ENCODE measurements at regions not wholly inside any gene's neighbourhood (a gene's known extent, or its start where the extent isn't known, plus 50 kb on each side); places are given as distances from the start of the nearest gene placed in this dataset.
"Not testable (repeated sequence)": the region's sequence is repeated elsewhere in the genome, so short reads cannot be mapped to it uniquely, and the experiment has no call there.

DNA sequence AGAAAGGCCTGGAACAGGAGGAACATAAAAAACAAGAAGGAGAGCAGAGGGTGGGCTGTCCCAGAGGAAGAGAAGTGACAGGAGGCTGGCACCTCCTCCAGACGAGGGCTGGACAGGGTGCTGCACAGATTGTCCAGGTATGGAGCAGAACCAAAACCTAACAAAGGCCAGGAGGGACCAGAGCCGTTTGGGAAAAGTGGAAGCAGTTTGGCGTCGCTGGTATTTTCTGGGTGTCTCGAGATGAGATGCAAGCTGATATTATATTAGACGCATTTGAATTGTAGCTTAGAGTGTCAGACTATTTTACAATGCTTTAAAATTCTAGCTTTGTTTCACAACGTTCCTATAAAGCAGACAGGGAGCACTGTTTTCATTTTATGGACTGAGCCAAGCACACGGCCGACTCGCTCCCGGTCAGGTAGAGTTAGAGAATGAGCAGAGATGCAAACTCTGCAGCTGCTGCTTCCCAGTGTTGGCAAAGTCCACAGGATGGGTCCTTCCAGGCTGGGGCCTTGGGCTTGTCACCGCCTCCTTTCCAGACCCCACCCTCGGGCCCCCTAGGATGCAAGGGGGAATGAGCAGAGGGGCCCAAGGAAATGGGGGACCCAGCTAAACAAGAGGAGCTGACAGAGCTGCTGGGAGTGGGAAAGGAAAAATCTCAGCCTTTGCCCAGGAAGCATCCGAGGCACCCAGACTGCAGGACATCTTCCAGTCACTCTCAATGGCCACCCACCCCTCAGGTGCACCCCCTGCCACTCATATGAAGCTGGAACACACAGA, 60.8 kb upstream of the TMPRSS2 start:
- Histone ChIP-seq H3K4me1 (ENCODE audit: insufficient read depth) (no peaks in the 10 kb centered on the region), H3K27ac (ENCODE audit: low read depth) (no peak overlapping the region), H3K36me3 (ENCODE audit: insufficient read depth) (no peaks in the 10 kb centered on the region), H3K4me3 (ENCODE audit: low read depth, low read length) (no peak overlapping the region)
- DNase-seq (ENCODE audit: extremely low spot score) = no peak
- 46% methylated on average over 14 of the region's 14 CpGs for WGBS

DNA sequence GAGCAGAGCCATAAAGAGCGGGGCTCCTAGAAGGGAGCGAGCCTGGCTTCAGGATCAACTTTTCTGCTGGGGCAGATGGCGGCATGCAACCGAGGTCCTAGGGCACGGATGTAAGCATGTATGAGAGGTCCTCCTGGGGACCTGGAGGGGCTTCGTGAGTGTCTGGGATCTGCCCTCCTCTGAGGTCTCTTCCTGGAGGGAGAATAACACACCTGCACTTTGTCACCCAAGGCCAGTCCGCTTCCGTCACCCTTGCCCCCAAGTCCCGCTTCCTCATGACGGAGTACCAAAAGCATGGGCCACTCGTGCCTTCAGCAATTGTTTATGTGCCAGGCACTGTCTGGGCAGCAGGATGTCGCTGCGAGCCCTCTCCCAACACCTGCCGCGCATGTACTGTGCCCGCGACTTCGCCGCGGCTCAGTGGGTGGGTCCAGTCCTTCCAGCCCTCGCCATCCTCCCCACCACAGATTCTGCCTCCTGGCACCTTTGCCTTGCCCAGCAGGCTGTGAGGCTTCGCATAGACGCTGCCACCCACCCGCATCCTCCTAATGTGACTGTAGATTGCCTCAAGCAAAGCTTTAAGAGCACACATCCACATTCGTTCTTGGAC, 60.0 kb upstream of the TMPRSS2 start:
- DNase-seq (ENCODE audit: extremely low spot score) = no peak
- H3K36me3 ChIP-seq (ENCODE audit: insufficient read depth) = no peaks in the 10 kb centered on the region
- H3K4me3 ChIP-seq (ENCODE audit: low read depth, low read length) = no peak overlapping the region
- no peaks in the 10 kb centered on the region for H3K4me1 ChIP-seq (ENCODE audit: insufficient read depth)
- 84% methylated on average over 25 of the region's 25 CpGs for WGBS
- H3K27ac ChIP-seq (ENCODE audit: low read depth) = no peak overlapping the region

DNA sequence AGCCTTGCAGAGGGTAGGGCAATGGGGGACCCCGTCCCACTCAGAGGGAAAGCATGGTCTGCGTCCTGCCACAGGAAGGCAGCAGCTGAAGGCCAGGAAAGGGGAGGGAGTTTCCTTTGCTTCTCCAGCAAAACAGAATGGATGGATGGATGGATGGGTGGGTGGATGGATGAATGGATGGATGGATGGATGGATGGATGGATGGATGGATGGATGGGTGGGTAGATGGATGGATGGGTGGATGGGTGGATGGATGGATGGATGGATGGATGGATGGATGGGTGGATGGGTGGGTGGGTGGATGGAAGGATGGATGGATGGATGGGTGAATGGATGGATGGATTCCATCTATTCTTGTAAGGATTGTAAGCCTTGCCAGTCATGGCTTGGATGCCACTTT, 59.3 kb upstream of the TMPRSS2 start:
- H3K4me1 ChIP-seq (ENCODE audit: insufficient read depth); H3K36me3 ChIP-seq (ENCODE audit: insufficient read depth); H3K27ac ChIP-seq (ENCODE audit: low read depth); DNase-seq (ENCODE audit: extremely low spot score); H3K4me3 ChIP-seq (ENCODE audit: low read depth, low read length): not testable (repeated sequence)
- 69% methylated on average over 2 of the region's 2 CpGs for WGBS

DNA sequence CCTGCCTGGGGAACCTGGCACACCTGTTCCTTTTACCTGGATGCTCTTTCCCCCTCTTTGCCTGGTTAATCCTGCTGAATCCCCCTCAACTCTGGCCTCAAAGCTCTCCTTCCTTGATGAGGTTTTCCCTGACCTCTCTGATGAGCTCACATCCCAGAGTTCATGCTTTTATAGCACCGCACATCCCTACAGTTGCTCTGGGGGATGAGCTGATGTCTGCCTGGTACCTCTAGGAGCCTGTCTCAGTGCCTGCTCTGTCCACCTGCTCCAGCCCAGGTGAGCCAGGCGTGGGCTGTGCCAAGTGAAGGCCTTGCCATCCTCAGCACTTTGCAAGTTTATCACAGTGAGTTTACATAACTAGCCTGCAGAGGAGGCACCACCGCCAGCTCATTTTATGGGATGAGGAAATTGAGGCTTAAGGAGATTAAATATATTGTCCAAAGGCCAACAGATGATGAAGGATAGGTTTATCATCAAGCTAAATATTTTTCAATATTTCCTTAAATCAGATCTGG, 58.6 kb upstream of the TMPRSS2 start:
- no peaks in the 10 kb centered on the region for H3K36me3 ChIP-seq (ENCODE audit: insufficient read depth)
- no peak for DNase-seq (ENCODE audit: extremely low spot score)
- no peak overlapping the region for H3K4me3 ChIP-seq (ENCODE audit: low read depth, low read length)
- WGBS = 63% methylated on average over 3 of the region's 3 CpGs
- H3K27ac ChIP-seq (ENCODE audit: low read depth) = no peak overlapping the region
- H3K4me1 ChIP-seq (ENCODE audit: insufficient read depth) = no peaks in the 10 kb centered on the region

DNA sequence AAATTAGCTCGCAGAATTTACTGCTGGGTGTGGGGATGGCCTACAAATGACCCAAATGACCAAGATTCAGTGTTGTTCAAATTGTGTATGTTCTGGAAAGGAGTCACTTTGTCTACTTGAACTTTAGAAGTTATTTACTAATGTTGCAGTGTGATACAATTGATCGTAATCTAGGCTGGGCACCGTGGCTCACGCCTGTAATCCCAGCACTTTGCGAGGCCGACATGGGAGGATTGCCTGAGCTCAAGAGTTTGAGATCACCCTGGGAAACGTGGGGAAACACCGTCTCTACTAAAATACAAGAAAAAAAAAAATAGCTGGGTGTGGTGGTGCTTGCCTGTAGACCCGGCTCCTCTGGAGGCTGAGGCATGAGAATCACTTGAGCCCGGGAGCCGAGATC, 57.6 kb upstream of the TMPRSS2 start:
- no peaks in the 10 kb centered on the region for H3K4me1 ChIP-seq (ENCODE audit: insufficient read depth)
- H3K4me3 ChIP-seq (ENCODE audit: low read depth, low read length) = no peak overlapping the region
- no peak overlapping the region for H3K27ac ChIP-seq (ENCODE audit: low read depth)
- no peaks in the 10 kb centered on the region for H3K36me3 ChIP-seq (ENCODE audit: insufficient read depth)
- no peak for DNase-seq (ENCODE audit: extremely low spot score)
- 61% methylated on average over 11 of the region's 11 CpGs for WGBS

DNA sequence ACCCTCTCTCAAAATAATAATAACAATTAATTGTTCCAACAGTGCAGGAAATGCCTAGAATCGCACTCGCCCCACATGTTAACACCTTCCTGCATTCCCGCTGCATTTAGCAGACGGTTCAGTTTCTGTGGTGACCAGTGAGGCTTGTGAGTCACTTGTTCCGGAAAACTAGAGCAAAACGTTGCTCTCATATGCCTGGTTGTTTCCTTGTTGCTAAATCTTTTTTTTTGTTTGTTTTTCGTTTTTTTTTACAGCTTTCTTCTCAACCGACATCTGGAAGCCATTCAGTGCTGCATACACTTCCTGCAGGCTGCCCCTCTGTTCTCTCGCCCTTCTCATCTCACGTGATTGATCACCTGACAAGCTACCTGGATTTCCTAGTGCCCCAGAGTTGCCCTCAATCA, 56.9 kb upstream of the TMPRSS2 start:
- Histone ChIP-seq H3K4me1 (ENCODE audit: insufficient read depth) (no peaks in the 10 kb centered on the region), H3K4me3 (ENCODE audit: low read depth, low read length) (no peak overlapping the region), H3K27ac (ENCODE audit: low read depth) (no peak overlapping the region), H3K36me3 (ENCODE audit: insufficient read depth) (no peaks in the 10 kb centered on the region)
- no peak for DNase-seq (ENCODE audit: extremely low spot score)
- 42% methylated on average over 10 of the region's 10 CpGs for WGBS

DNA sequence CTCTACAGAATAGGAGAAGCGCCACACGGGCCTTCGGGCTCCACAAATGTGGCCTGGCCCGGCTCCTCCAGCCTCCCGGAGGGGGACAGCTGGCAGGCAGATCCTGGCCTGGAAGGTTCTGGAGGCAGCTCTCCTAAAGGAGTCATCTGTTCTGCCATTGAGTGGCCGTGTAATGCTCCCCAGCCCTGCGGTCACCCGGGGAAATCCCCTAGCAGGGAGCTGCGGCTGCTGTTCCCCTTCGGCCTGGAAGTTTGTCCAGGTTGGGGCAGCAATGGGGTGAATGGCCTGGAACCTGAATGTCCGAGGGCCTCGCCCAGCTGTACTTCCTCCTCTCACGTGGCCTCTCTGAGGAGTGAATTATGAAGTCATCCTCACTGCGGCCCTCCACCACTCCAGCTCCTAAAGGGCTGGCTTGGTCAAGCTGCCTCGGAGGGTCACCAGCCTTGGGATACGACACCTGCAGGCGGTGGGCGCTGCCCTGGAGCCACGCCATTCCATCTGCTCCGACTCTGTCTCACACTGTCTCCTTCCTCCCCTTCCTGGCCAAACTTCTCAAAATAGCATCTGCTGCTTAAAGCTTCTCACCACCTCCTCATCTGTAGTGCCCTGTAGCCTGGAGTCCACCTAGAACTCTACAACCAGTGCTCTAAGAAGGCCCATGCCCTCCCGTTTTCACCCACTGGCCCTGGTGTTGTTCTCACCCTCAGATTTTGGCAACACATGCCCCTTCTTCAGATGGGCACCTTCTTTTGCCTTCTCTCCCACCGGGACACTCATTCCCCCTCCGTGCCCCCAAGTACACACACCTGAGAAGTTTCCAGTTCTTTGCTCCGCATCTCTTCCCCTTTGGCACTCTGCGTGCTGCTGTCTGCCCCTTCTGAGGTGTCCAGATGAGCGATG, 54.4 kb upstream of the TMPRSS2 start:
- Histone ChIP-seq H3K4me1 (ENCODE audit: insufficient read depth) (no peaks in the 10 kb centered on the region), H3K4me3 (ENCODE audit: low read depth, low read length) (no peak overlapping the region), H3K36me3 (ENCODE audit: insufficient read depth) (no peaks in the 10 kb centered on the region), H3K27ac (ENCODE audit: low read depth) (no peak overlapping the region)
- DNase-seq (ENCODE audit: extremely low spot score) = no peak
- 83% methylated on average over 26 of the region's 26 CpGs for WGBS

DNA sequence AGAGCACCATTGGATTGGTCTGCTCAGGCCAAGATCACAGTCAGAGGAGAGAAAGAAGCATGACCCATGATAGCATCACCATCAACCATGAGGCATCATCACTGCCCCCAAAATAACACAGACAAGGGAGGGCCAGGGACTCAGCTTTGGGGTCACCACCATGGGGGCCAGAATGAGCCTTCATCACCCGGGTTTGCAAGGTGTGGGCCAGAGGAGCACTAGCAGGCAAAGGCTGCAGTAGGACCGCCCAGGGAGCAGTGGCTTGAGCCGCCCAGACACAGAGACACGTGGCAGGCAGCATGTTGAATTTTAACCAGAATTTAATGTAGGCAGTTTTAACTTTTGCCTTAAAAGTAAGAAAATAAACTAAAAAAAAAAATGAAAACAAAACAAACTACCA, 53.7 kb upstream of the TMPRSS2 start:
- H3K4me1 ChIP-seq (ENCODE audit: insufficient read depth) = no peaks in the 10 kb centered on the region
- H3K36me3 ChIP-seq (ENCODE audit: insufficient read depth) = no peaks in the 10 kb centered on the region
- no peak for DNase-seq (ENCODE audit: extremely low spot score)
- WGBS = 86% methylated on average over 4 of the region's 4 CpGs
- no peak overlapping the region for H3K4me3 ChIP-seq (ENCODE audit: low read depth, low read length)
- no peak overlapping the region for H3K27ac ChIP-seq (ENCODE audit: low read depth)

DNA sequence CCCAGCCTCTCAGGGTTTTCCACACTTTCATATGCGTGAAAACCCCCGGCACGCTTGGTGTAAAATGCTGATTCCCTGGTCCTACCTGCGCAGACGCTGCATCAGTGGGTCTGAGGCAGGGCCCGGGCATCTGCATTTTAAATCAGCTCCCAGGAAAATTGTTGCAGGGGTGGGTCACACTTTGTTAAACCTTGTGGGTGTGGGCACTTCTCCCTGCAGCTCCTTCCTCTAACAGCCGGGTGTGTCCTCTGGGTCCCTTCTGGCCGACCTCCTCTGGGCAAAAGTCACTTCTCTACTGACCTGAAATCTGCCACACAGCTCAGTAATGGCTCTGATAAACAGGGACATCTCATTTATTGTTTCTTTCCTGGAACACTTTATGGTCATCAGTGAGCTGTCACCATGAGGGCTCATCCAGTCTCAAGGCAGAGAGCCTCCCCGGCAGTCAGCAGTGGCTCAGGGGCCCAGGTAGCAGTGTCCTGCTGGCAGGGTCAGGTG, 52.8 kb upstream of the TMPRSS2 start:
- no peaks in the 10 kb centered on the region for H3K36me3 ChIP-seq (ENCODE audit: insufficient read depth)
- 61% methylated on average over 9 of the region's 9 CpGs for WGBS
- no peak for DNase-seq (ENCODE audit: extremely low spot score)
- no peak overlapping the region for H3K27ac ChIP-seq (ENCODE audit: low read depth)
- no peak overlapping the region for H3K4me3 ChIP-seq (ENCODE audit: low read depth, low read length)
- H3K4me1 ChIP-seq (ENCODE audit: insufficient read depth) = no peaks in the 10 kb centered on the region

DNA sequence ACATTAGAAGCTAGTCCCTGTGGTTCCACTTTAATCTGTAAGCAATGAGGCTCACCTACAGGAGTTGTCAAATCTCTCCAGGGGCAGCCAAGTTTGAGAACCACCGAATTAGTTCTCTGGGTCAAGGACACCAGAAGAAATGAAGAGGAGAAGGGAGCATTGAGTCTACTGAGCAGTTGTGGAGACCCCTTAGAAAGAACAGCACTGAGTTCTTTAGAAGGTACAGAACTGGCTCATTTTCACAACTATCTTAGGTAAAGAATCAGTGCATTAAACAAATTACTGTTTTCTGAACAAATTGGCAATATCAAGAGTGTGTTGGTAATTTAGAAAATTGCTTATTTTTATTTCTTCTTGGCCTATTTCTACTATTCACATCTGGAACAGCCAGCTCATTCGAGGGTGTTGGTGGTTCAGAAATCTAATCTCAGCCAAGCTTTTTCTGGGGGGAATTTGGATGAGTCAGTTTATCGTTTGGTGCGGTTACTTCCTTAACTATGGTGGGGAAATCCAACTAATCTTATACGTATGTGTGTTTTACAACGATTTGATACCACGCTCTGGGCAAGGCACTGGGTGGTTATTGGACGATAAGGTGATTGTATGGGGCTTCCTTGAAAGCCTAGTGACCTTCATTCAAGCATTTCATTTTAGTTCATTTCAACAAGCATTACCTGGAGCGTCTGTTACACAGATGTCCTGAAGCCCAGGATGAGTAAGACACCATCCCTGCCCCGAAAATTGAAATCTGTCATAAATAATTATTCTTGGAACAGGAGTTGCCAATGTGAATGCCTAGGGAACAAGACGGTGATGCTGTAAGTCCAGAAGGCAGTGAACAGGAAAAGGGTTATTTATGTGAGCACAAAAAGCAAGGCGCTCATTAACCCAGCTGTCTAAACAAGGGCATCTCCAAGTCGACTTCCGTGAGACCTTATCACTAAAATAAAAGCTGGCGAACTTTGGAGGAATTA, 52.0 kb upstream of the TMPRSS2 start:
- H3K4me3 ChIP-seq (ENCODE audit: low read depth, low read length) = no peak overlapping the region
- no peaks in the 10 kb centered on the region for H3K4me1 ChIP-seq (ENCODE audit: insufficient read depth)
- no peak overlapping the region for H3K27ac ChIP-seq (ENCODE audit: low read depth)
- no peaks in the 10 kb centered on the region for H3K36me3 ChIP-seq (ENCODE audit: insufficient read depth)
- WGBS = 53% methylated on average over 15 of the region's 15 CpGs
- DNase-seq (ENCODE audit: extremely low spot score) = no peak

DNA sequence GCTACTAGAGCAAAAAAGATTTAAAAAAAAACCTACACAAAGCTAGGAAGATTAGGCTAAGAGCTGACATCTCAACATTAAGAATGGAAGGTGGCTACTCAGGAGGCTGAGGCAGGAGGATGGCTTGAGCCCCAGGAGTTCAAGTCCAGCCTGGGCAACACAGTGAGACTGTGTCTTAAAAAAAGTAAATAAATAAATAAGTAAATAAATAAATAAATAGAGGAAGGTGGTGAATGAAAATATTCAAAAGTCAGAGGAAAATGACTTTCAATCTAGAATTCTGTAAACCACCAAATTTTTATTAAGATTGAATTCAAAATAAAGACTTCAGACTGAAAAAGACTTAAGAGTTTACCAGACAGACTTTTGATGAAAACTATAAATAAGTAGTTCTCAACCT, 50.9 kb upstream of the TMPRSS2 start:
- no peak for DNase-seq (ENCODE audit: extremely low spot score)
- no peak overlapping the region for H3K4me3 ChIP-seq (ENCODE audit: low read depth, low read length)
- H3K36me3 ChIP-seq (ENCODE audit: insufficient read depth) = no peaks in the 10 kb centered on the region
- H3K27ac ChIP-seq (ENCODE audit: low read depth) = no peak overlapping the region
- no peaks in the 10 kb centered on the region for H3K4me1 ChIP-seq (ENCODE audit: insufficient read depth)

DNA sequence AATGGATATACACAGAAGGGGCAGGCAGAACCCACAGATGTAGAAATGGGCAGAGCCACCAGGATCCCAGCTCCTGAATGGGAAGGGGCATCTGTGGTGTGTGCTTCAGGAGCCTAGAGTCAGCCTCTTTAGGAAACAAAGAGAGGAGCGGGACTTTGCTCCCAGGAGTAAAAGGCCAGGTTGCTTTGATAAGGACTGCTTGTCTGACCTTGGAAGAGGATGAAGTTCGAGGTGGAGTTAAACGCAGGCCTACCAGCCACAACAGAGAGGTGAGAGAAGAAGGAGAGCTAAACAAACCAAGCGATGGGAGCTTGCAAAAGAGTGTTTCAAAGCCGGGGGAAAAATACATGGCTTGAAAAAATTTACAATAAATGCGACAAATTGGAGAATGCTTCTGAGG, 49.9 kb upstream of the TMPRSS2 start:
- Histone ChIP-seq H3K4me3 (ENCODE audit: low read depth, low read length) (no peak overlapping the region), H3K36me3 (ENCODE audit: insufficient read depth) (no peaks in the 10 kb centered on the region), H3K4me1 (ENCODE audit: insufficient read depth) (no peaks in the 10 kb centered on the region), H3K27ac (ENCODE audit: low read depth) (no peak overlapping the region)
- 70% methylated on average over 6 of the region's 6 CpGs for WGBS
- DNase-seq (ENCODE audit: extremely low spot score) = no peak

Data from urinary bladder (tissue), 3 donors.